ENCODE measurements at regions not wholly inside any gene's neighbourhood (a gene's known extent, or its start where the extent isn't known, plus 50 kb on each side); places are given as distances from the start of the nearest gene placed in this dataset.

- TF ChIP-seq POLR2A (IDR thresholded peaks at IDR 0.05; ENCODE audit: extremely low read depth, insufficient read length) (no peak), MYC (IDR thresholded peaks at IDR 0.05; ENCODE audit: low read depth, low read length) (no peak), CTCF (IDR thresholded peaks at IDR 0.05; ENCODE audit: low read depth, low read length) (no peak), MAX (IDR thresholded peaks at IDR 0.05; ENCODE audit: low read depth, low read length) (no peak)
- no peak for DNase-seq (ENCODE audit: low read depth)
- H3K4me3 ChIP-seq (ENCODE audit: low read depth, low read length), result no peak overlapping the region
Measured at GRCh38 chr7:85407391-85407790, 220.5 kb upstream of the SEMA3D start.

- H3K4me3 ChIP-seq (ENCODE audit: low read depth, low read length), result no peak overlapping the region
- DNase-seq (ENCODE audit: low read depth), result no peak
- TF ChIP-seq MYC (IDR thresholded peaks at IDR 0.05; ENCODE audit: low read depth, low read length) (no peak), MAX (IDR thresholded peaks at IDR 0.05; ENCODE audit: low read depth, low read length) (no peak), POLR2A (IDR thresholded peaks at IDR 0.05; ENCODE audit: extremely low read depth, insufficient read length) (no peak), CTCF (IDR thresholded peaks at IDR 0.05; ENCODE audit: low read depth, low read length) (no peak)
Measured at GRCh38 chr7:85405016-85405902, 218.4 kb upstream of the SEMA3D start.

DNA sequence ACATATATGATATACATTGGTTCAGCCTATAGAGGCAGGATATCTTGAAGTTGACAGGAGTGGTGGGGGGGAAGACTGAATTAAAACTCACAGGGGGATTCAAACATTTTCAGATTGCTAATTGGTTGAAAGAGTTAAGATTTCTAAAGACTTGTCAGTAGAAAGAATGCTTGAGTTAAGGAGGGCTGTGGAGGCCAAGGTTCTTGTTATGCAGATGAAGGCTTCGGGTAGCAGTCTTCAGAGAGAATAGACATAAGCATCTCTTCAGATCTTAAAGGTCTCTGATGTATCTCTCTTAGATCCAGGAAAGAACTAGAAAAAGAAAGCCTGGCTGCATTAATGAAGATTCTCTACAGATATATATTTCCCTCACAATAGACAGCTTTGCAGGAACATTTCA, 209.8 kb upstream of the SEMA3D start:
- TF ChIP-seq MYC (IDR thresholded peaks at IDR 0.05; ENCODE audit: low read depth, low read length) (no peak), POLR2A (IDR thresholded peaks at IDR 0.05; ENCODE audit: extremely low read depth, insufficient read length) (no peak), CTCF (IDR thresholded peaks at IDR 0.05; ENCODE audit: low read depth, low read length) (no peak), MAX (IDR thresholded peaks at IDR 0.05; ENCODE audit: low read depth, low read length) (no peak)
- H3K4me3 ChIP-seq (ENCODE audit: low read depth, low read length), result no peak overlapping the region
- no peak for DNase-seq (ENCODE audit: low read depth)

GRCh38 chr7:85392789-85393188, 205.9 kb upstream of the SEMA3D start:
- TF ChIP-seq CTCF (IDR thresholded peaks at IDR 0.05; ENCODE audit: low read depth, low read length) (no peak), MAX (IDR thresholded peaks at IDR 0.05; ENCODE audit: low read depth, low read length) (no peak), POLR2A (IDR thresholded peaks at IDR 0.05; ENCODE audit: extremely low read depth, insufficient read length) (no peak), MYC (IDR thresholded peaks at IDR 0.05; ENCODE audit: low read depth, low read length) (no peak)

DNA sequence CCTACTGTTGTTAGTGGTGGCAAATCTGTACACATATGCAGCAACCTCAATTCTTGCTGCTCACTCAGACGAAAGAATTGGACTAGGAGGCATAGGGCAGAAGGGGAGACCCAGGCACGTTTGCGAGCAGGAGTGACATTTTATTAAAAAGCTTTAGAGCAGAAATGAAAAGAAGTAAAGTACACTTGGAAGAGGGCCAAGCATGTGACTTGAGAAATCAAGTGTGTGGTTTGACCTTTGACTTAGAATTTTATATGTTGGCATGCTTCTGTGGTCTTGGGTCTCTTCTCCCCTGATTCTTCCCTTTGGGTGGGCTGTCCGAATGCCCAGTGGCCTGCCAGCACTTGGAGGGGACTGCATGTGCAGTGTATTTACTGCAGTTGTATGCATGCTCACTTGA, 205.5 kb upstream of the SEMA3D start:
- TF ChIP-seq MAX (IDR thresholded peaks at IDR 0.05; ENCODE audit: low read depth, low read length) (no peak), POLR2A (IDR thresholded peaks at IDR 0.05; ENCODE audit: extremely low read depth, insufficient read length) (no peak), CTCF (IDR thresholded peaks at IDR 0.05; ENCODE audit: low read depth, low read length) (no peak), MYC (IDR thresholded peaks at IDR 0.05; ENCODE audit: low read depth, low read length) (no peak)
- no peak overlapping the region for H3K4me3 ChIP-seq (ENCODE audit: low read depth, low read length)
- DNase-seq (ENCODE audit: low read depth), result no peak

More at GRCh38 chr7:85392789-85393188, 205.9 kb upstream of the SEMA3D start:
- DNase-seq (ENCODE audit: low read depth), result no peak
- no peak overlapping the region for H3K4me3 ChIP-seq (ENCODE audit: low read depth, low read length)

All from NB4 (cell line).